ENCODE measurements at regions not wholly inside any gene's neighbourhood (a gene's known extent, or its start where the extent isn't known, plus 50 kb on each side); places are given as distances from the start of the nearest gene placed in this dataset.

DNA sequence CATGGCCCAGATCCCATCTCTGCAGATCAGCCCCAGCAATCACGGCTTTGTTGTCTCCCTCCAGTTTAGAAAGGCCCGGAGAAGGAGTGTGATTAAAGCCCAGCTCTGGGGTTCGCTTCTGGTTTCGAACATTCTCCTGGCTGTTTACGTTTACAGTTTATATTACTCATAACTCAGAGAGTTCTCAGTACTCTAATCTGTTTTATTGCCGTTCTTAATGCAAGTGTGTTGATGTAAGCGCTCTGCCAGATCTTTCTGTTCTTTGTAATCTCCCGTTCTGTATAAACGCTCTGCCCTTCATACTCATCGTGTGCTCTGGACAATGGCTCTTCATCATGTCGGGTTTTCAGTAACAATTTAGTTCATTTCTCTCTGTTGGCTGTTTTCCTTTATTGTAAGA, 82.5 kb upstream of the PRNP start:
- no peak overlapping the region for H2AFZ ChIP-seq (ENCODE audit: low read depth, low read length)
- ATAC-seq (ENCODE audit: insufficient read depth, low read depth) (no peak), DNase-seq (no peak)
- H3K79me2 ChIP-seq (ENCODE audit: insufficient read depth, low read length) = no peaks in the 10 kb centered on the region
- H3K9ac ChIP-seq (ENCODE audit: low read depth, low read length) = no peak overlapping the region
- H3K4me1 ChIP-seq (ENCODE audit: insufficient read depth, low read length) = no peaks in the 10 kb centered on the region
- H3K27me3 ChIP-seq (ENCODE audit: insufficient read depth, low read length, poor library complexity) = peaks cover 44% of the 10 kb centered on the region
- no peaks in the 10 kb centered on the region for H3K36me3 ChIP-seq (ENCODE audit: insufficient read depth, low read length)
- H3K4me3 ChIP-seq (ENCODE audit: low read depth in 1 of 2, low read length in 2 of 2) = no peak overlapping the region
- no peaks in the 10 kb centered on the region for H4K20me1 ChIP-seq (ENCODE audit: insufficient read depth, low read length)
- TF ChIP-seq EZH2 (IDR thresholded peaks at IDR 0.05; ENCODE audit: borderline replicate concordance, low read depth, low read length, severe bottlenecking) = no peak
- TF ChIP-seq, protein P1, sequence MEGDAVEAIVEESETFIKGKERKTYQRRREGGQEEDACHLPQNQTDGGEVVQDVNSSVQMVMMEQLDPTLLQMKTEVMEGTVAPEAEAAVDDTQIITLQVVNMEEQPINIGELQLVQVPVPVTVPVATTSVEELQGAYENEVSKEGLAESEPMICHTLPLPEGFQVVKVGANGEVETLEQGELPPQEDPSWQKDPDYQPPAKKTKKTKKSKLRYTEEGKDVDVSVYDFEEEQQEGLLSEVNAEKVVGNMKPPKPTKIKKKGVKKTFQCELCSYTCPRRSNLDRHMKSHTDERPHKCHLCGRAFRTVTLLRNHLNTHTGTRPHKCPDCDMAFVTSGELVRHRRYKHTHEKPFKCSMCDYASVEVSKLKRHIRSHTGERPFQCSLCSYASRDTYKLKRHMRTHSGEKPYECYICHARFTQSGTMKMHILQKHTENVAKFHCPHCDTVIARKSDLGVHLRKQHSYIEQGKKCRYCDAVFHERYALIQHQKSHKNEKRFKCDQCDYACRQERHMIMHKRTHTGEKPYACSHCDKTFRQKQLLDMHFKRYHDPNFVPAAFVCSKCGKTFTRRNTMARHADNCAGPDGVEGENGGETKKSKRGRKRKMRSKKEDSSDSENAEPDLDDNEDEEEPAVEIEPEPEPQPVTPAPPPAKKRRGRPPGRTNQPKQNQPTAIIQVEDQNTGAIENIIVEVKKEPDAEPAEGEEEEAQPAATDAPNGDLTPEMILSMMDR (IDR thresholded peaks at IDR 0.05; ENCODE audit: borderline replicate concordance, extremely low read depth, low read length, poor library complexity, severe bottlenecking) = no peak
- H3K9me3 ChIP-seq (ENCODE audit: insufficient read depth, low read length, severe bottlenecking) = no peaks in the 10 kb centered on the region
- H3K27ac ChIP-seq (ENCODE audit: low read length) = no peak overlapping the region
- no peak overlapping the region for H3K4me2 ChIP-seq (ENCODE audit: insufficient read depth, low read length)

DNA sequence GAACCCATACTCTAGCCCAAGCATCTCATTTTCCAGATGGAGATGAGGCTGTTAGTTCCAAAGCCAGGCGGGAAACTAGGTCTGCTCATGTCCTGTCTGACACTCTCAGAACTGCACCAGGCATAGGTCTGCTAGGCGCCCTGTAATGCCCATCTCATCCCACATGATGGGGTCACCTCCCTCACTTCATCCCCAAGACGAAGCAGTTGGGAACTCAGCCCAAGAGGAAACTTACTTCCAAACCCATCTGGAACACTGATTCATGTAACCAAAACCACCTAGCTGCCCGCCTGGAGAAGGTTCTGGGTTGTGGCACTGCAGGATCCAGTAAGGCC, 84.0 kb upstream of the PRNP start:
- no peaks in the 10 kb centered on the region for H4K20me1 ChIP-seq (ENCODE audit: insufficient read depth, low read length)
- H3K27me3 ChIP-seq (ENCODE audit: insufficient read depth, low read length, poor library complexity) = peaks cover 44% of the 10 kb centered on the region
- no peak overlapping the region for H2AFZ ChIP-seq (ENCODE audit: low read depth, low read length)
- H3K4me3 ChIP-seq (ENCODE audit: low read depth in 1 of 2, low read length in 2 of 2) = no peak overlapping the region
- DNase-seq = no peak
- no peaks in the 10 kb centered on the region for H3K79me2 ChIP-seq (ENCODE audit: insufficient read depth, low read length)
- H3K4me2 ChIP-seq (ENCODE audit: insufficient read depth, low read length) = no peak overlapping the region
- TF ChIP-seq EZH2 (IDR thresholded peaks at IDR 0.05; ENCODE audit: borderline replicate concordance, low read depth, low read length, severe bottlenecking) = no peak
- TF ChIP-seq, protein P1 (IDR thresholded peaks at IDR 0.05; ENCODE audit: borderline replicate concordance, extremely low read depth, low read length, poor library complexity, severe bottlenecking) = no peak
- H3K9me3 ChIP-seq (ENCODE audit: insufficient read depth, low read length, severe bottlenecking) = no peaks in the 10 kb centered on the region
- H3K36me3 ChIP-seq (ENCODE audit: insufficient read depth, low read length) = no peaks in the 10 kb centered on the region
- H3K27ac ChIP-seq (ENCODE audit: low read length) = no peak overlapping the region
- no peak for ATAC-seq (ENCODE audit: insufficient read depth, low read depth)
- no peak overlapping the region for H3K9ac ChIP-seq (ENCODE audit: low read depth, low read length)
- no peaks in the 10 kb centered on the region for H3K4me1 ChIP-seq (ENCODE audit: insufficient read depth, low read length)

DNA sequence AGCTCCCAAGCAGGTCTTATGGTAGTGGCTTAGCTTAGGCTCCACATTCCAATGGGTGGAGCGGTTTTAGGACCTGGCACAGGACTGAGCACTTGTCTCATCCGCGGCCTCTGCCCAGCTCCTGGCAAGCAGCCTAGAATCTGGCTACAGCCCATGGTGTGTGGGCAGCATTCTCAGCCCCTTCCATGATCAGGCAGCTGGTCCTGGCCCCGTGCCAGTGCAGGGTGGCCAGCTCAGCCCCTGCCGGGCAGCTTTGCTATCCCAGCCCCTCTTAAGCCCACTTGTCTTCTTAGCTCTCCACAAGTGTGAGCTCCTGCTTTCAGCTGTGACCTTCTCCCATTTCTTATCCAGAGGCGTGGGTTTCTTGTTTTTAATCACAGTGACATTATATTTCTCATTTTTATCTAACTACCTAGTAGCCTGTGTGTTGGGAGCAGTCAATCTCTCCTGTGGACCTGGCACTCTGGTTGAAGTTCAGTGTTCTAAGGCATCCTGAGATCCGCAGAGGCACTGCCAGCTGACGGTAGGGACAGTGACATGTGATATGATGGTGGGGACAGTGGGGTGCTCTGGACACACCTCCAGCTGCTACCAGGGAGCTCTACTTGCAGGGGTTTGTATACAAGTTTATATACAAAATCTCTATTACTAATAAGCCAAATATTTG, 84.5 kb upstream of the PRNP start:
- no peak overlapping the region for H3K4me3 ChIP-seq (ENCODE audit: low read depth in 1 of 2, low read length in 2 of 2)
- DNase-seq = no peak
- no peak for TF ChIP-seq EZH2 (IDR thresholded peaks at IDR 0.05; ENCODE audit: borderline replicate concordance, low read depth, low read length, severe bottlenecking)
- TF ChIP-seq, protein P1 (IDR thresholded peaks at IDR 0.05; ENCODE audit: borderline replicate concordance, extremely low read depth, low read length, poor library complexity, severe bottlenecking) = no peak

More for the DNA sequence above, 84.5 kb upstream of the PRNP start:
- no peaks in the 10 kb centered on the region for H3K79me2 ChIP-seq (ENCODE audit: insufficient read depth, low read length)
- H3K27me3 ChIP-seq (ENCODE audit: insufficient read depth, low read length, poor library complexity) = peaks cover 44% of the 10 kb centered on the region
- no peak overlapping the region for H3K4me2 ChIP-seq (ENCODE audit: insufficient read depth, low read length)
- no peak overlapping the region for H2AFZ ChIP-seq (ENCODE audit: low read depth, low read length)
- no peak for ATAC-seq (ENCODE audit: insufficient read depth, low read depth)
- H3K9ac ChIP-seq (ENCODE audit: low read depth, low read length) = no peak overlapping the region
- H3K9me3 ChIP-seq (ENCODE audit: insufficient read depth, low read length, severe bottlenecking) = no peaks in the 10 kb centered on the region
- no peaks in the 10 kb centered on the region for H3K4me1 ChIP-seq (ENCODE audit: insufficient read depth, low read length)
- H3K36me3 ChIP-seq (ENCODE audit: insufficient read depth, low read length) = no peaks in the 10 kb centered on the region
- no peaks in the 10 kb centered on the region for H4K20me1 ChIP-seq (ENCODE audit: insufficient read depth, low read length)
- H3K27ac ChIP-seq (ENCODE audit: low read length) = no peak overlapping the region

Data from DND-41 (cell line).